ENCODE measurements at regions not wholly inside any gene's neighbourhood (a gene's known extent, or its start where the extent isn't known, plus 50 kb on each side); places are given as distances from the start of the nearest gene placed in this dataset.

DNA sequence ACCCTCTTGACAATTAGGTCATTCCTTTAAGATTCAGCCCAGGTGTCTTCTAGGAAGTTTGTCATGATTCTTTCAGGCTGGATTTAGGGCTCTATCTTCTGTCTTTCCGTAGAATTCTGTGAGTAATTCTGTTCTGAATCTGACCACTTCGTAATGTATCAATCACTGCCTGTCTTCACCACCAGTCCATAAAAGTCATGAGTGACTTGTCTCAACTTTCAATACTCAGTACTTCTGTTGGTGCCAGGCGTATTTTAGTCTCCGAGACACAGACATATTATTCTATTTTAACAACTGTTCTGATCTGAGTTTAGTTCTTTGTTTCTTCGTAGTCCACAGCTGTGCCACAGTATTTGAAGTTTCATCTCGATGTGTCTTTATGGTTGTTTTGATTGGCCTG, 310.7 kb downstream of the PPARGC1A start:
- TF ChIP-seq, protein P1, sequence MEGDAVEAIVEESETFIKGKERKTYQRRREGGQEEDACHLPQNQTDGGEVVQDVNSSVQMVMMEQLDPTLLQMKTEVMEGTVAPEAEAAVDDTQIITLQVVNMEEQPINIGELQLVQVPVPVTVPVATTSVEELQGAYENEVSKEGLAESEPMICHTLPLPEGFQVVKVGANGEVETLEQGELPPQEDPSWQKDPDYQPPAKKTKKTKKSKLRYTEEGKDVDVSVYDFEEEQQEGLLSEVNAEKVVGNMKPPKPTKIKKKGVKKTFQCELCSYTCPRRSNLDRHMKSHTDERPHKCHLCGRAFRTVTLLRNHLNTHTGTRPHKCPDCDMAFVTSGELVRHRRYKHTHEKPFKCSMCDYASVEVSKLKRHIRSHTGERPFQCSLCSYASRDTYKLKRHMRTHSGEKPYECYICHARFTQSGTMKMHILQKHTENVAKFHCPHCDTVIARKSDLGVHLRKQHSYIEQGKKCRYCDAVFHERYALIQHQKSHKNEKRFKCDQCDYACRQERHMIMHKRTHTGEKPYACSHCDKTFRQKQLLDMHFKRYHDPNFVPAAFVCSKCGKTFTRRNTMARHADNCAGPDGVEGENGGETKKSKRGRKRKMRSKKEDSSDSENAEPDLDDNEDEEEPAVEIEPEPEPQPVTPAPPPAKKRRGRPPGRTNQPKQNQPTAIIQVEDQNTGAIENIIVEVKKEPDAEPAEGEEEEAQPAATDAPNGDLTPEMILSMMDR (IDR thresholded peaks at IDR 0.05; ENCODE audit: borderline replicate concordance, extremely low read depth, low read length, poor library complexity, severe bottlenecking): no peak
- TF ChIP-seq EZH2 (IDR thresholded peaks at IDR 0.05; ENCODE audit: borderline replicate concordance, low read depth, low read length, severe bottlenecking): no peak

All from DND-41 (cell line).